HepG2 (cell line): ENCODE measurements at regions not wholly inside any gene's neighbourhood (a gene's known extent, or its start where the extent isn't known, plus 50 kb on each side); places are given as distances from the start of the nearest gene placed in this dataset.

Experiments used
- ATAC-seq: fragments of 200-7000 bp; cut with Tn5 transposase; 3 replicates; pipeline ENCODE4 v1.9.1; 2020; ENCODE audit warnings: mild to moderate bottlenecking, moderate library complexity
- BruUV-seq: library from RNA; stranded (reverse); fragments of 400-500 nt; replicated peaks from 2 replicates; lab custom pipeline; 2021; lab: Mats Ljungman, UMichigan
- CTCF ChIA-PET: fragments of 300-600 bp; formaldehyde crosslinking; extraction: SDS; loops from one replicate; lab custom pipeline; 2021; ENCODE audit warnings: low total read pairs, inconsistent platforms, low intra/inter-chr PET ratio; lab: Yijun Ruan, JAX
- POLR2A ChIA-PET: fragments of 350-600 bp; sonication (Branson Sonifier 250); formaldehyde crosslinking; loops from one replicate; lab custom pipeline; 2020; ENCODE audit warnings: antibody characterized with exemption, inconsistent platforms; lab: Yijun Ruan, JAX
- DNase-seq: peaks from one replicate; pipeline ENCODE4 v3.0.0-alpha.2; 2015; ENCODE audit warnings: low spot score
- FAIRE-seq: peaks from 3 replicates; lab custom pipeline; 2011; peaks lifted over from hg19 to GRCh38; lab: Jason Lieb, UNC
- H2AFZ ChIP-seq: one replicate; pipeline ENCODE4 v1.6.1; 2011; ENCODE audit warnings: low read length, inconsistent platforms
- H3K27ac ChIP-seq: fragments of 300-600 bp; 3 replicates; pipeline ENCODE4 v1.8.0; 2011; ENCODE audit warnings: mixed run types, mild to moderate bottlenecking, mixed read lengths, low read length, inconsistent platforms; ENCODE audit not compliant: insufficient read depth; ENCODE audit errors: extremely low read length
- H3K27me3 ChIP-seq, 2 experiments: fragments of 200-600 bp in 1 of 2; 2 replicates in 1 of 2; 3 replicates in 1 of 2; pipeline versions ENCODE4 v1.6.0 to v1.8.0; 2011; ENCODE audit warnings: low read length in 2 of 2, mild to moderate bottlenecking in 2 of 2, moderate library complexity in 2 of 2, inconsistent platforms in 1 of 2; ENCODE audit not compliant: insufficient read depth in 2 of 2, control insufficient read depth in 1 of 2
- H3K36me3 ChIP-seq, 2 experiments: fragments of 200-600 bp in 1 of 2; replicated peaks in 1 of 2; 2 replicates in 1 of 2; 3 replicates in 1 of 2; pipeline versions ENCODE4 v1.5.1 to v1.8.0; 2011; ENCODE audit warnings: low read length in 2 of 2, inconsistent platforms in 1 of 2; ENCODE audit not compliant: insufficient read depth in 2 of 2, control insufficient read depth in 1 of 2
- H3K4me1 ChIP-seq: 2 replicates; pipeline ENCODE4 v1.5.1; 2012; ENCODE audit warnings: low read length, inconsistent platforms; ENCODE audit not compliant: insufficient read depth
- H3K4me2 ChIP-seq: 2 replicates; pipeline ENCODE4 v1.6.0; 2011; ENCODE audit warnings: low read depth, low read length, inconsistent platforms
- H3K4me3 ChIP-seq, 3 experiments: fragments of 200-600 bp in 1 of 3; sonication (generic), shearing (Covaris generic) in 1 of 3; replicated peaks in 1 of 3; 2 replicates each; pipeline ENCODE4 v1.5.1; 2011 to 2016; ENCODE audit warnings: low read length in 3 of 3, inconsistent platforms in 2 of 3, low read depth in 2 of 3, mild to moderate bottlenecking in 2 of 3, control low read depth in 1 of 3, mixed read lengths in 1 of 3; ENCODE audit not compliant: insufficient read depth in 1 of 3
- H3K79me2 ChIP-seq: one replicate; pipeline ENCODE4 v1.6.1; 2011; ENCODE audit warnings: low read length, inconsistent platforms; ENCODE audit not compliant: insufficient read depth
- H3K9ac ChIP-seq: 2 replicates; pipeline ENCODE4 v1.6.0; 2011; ENCODE audit warnings: mild to moderate bottlenecking, low read depth, low read length, inconsistent platforms; ENCODE audit not compliant: insufficient read depth
- H3K9me3 ChIP-seq: 2 replicates; pipeline ENCODE4 v1.5.1; 2012; ENCODE audit warnings: mild to moderate bottlenecking, low read length
- H4K20me1 ChIP-seq: 2 replicates; pipeline ENCODE4 v1.6.0; 2011; ENCODE audit warnings: inconsistent platforms, mild to moderate bottlenecking, low read length, moderate library complexity; ENCODE audit not compliant: insufficient read depth
- BCL3 ChIP-seq: sonication (generic); formaldehyde crosslinking; IDR thresholded peaks from 2 replicates; pipeline ENCODE4 v1.5.1; 2020; ENCODE audit warnings: mild to moderate bottlenecking, missing genetic modification reagents, moderate library complexity
- DMAP1 ChIP-seq: IDR thresholded peaks from 2 replicates; pipeline ENCODE4 v1.6.1; 2016
- FLYWCH1 ChIP-seq: sonication (generic); formaldehyde crosslinking; IDR thresholded peaks from 2 replicates; pipeline ENCODE4 v1.8.1; 2023; ENCODE audit warnings: mild to moderate bottlenecking, missing genetic modification reagents
- HMG20B ChIP-seq: conservative IDR thresholded peaks from 2 replicates; pipeline ENCODE4 v1.6.1; 2016; ENCODE audit warnings: missing genetic modification reagents, missing compliant biosample characterization
- IKZF4 ChIP-seq: sonication (generic); formaldehyde crosslinking; IDR thresholded peaks from 2 replicates; pipeline ENCODE4 v1.5.1; 2020; ENCODE audit warnings: borderline replicate concordance, mild to moderate bottlenecking, low read depth, missing genetic modification reagents; ENCODE audit errors: not compliant biosample characterization
- KLF13 ChIP-seq: sonication (generic); formaldehyde crosslinking; IDR thresholded peaks from 2 replicates; pipeline ENCODE4 v1.4.0; 2020; ENCODE audit warnings: mild to moderate bottlenecking, missing genetic modification reagents
- NBN ChIP-seq: fragments of 450-650 bp; conservative IDR thresholded peaks from 2 replicates; pipeline ENCODE4 v1.6.1; 2017
- SMARCE1 ChIP-seq: fragments of 450-650 bp; IDR thresholded peaks from 2 replicates; pipeline ENCODE4 v1.6.1; 2017; ENCODE audit warnings: borderline replicate concordance
- ZNF629 ChIP-seq: sonication (generic); formaldehyde crosslinking; conservative IDR thresholded peaks from 2 replicates; pipeline ENCODE4 v1.5.0; 2020; ENCODE audit warnings: missing genetic modification reagents
- ZNF768 ChIP-seq: sonication (generic); formaldehyde crosslinking; IDR thresholded peaks from 2 replicates; pipeline ENCODE4 v1.4.0; 2020; ENCODE audit warnings: missing genetic modification reagents
- ZNF780A ChIP-seq: sonication (generic); formaldehyde crosslinking; IDR thresholded peaks from 2 replicates; pipeline ENCODE4 v1.8.0; 2022; ENCODE audit warnings: mild to moderate bottlenecking, missing genetic modification reagents, moderate library complexity
- WGBS: methylation state at CpG from one replicate; pipeline ENCODE4 v1.1.6; 2017; ENCODE audit warnings: low lambda C conversion rate; 5-methylcytosine and 5-hydroxymethylcytosine counted together
- in situ Hi-C: cut with HindIII; loops from 2 replicates; pipeline ENCODE4 v1.10.0; 2017; ENCODE audit warnings: low pct_unique_long_range_greater_than_20kb; ENCODE audit not compliant: extremely low pct_ligation_motif_present
- intact Hi-C: fragments of 100-400 bp; cut with micrococcal nuclease; formaldehyde crosslinking; loops from one replicate; pipeline ENCODE4 v1.10.0; 2022; ENCODE audit not compliant: unreplicated experiment

- Histone ChIP-seq H3K79me2 (no peaks in the 10 kb centered on the region), H3K36me3 (no peaks in the 10 kb centered on the region), H3K27me3 (no peaks in the 10 kb centered on the region; a peak in 1 of 5 replicates), H3K27ac (no peak overlapping the region), H3K4me2 (no peak overlapping the region), H3K9ac (no peak overlapping the region), H3K4me1 (no peaks in the 10 kb centered on the region), H4K20me1 (no peaks in the 10 kb centered on the region), H3K9me3 (peaks cover 4% of the 10 kb centered on the region; the same call in 1 of the 2 replicates), H3K4me3 (no peak overlapping the region), H2AFZ (no peak overlapping the region)
- ChIA-PET CTCF (no interaction called here), POLR2A (no interaction called here)
- BruUV-seq = no TSS peak
- FAIRE-seq = no peak
- in situ Hi-C loops = no loop called here
- intact Hi-C loops = no loop called here
- peak; percentile 1 for DNase-seq
- ATAC-seq = no peak
- 2% methylated on average over 2 of the region's 2 CpGs for WGBS
- TF ChIP-seq KLF13 (CRISPR knock-in tag) (no peak), ZNF780A (CRISPR knock-in tag) (no peak), NBN (no peak), ZNF768 (CRISPR knock-in tag) (no peak), FLYWCH1 (no peak), HMG20B (CRISPR knock-in tag) (no peak), SMARCE1 (no peak), BCL3 (no peak), DMAP1 (CRISPR knock-in tag) (no peak), ZNF629 (no peak), IKZF4 (no peak)
These were observed 868.7 kb upstream of the CDH9 start for GRCh38 chr5:27906931-27907601.
